ENCODE measurements at regions not wholly inside any gene's neighbourhood (a gene's known extent, or its start where the extent isn't known, plus 50 kb on each side); places are given as distances from the start of the nearest gene placed in this dataset.
A peak's percentile ranks its signal among the peaks of the same experiment; 100 is the strongest.
"Not testable (repeated sequence)": the region's sequence is repeated elsewhere in the genome, so short reads cannot be mapped to it uniquely, and the experiment has no call there.

DNA sequence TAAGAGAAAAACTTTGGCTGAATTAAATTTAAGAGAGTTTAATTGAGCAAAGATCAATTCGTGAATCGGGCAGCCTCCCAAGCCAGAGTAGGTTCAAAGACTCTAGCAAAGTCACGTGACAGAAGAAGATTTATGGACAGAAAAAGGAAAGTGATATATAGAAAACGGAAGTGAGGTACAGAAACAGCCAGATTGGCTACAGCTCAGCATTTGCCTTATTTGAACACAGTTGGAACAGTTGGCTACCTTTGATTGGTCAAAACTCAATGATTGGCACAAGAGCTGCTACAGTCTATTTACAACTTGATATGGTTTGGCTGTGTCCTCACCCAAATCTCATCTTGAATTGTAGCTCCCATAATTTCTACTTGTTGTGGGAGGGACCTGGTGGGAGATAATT is 102.6 kb downstream of the PLG start:
- no peak for DNase-seq

GRCh38 chr6:160808263-160808662 is 106.2 kb downstream of the PLG start:
- no peak for DNase-seq

DNA sequence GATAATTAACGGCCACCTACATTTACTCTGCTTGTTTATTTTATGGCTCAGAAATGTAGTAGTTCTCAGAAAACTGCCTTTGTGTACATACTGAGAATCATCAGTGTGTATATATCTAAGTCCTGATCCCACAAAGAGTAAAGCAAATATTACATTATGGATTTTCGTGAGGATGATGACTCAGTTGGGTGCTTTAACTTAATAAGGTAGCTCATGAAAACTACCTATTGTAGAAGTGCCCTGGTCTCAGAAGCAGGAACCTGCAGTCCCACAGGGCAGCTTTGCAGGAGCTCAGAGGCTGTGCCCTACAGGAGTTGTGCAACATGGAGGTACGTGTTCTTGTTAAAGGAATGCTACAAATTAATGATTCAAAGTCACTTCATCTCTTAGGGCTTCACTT is 108.2 kb downstream of the PLG start:
- DNase-seq, result no peak

DNA sequence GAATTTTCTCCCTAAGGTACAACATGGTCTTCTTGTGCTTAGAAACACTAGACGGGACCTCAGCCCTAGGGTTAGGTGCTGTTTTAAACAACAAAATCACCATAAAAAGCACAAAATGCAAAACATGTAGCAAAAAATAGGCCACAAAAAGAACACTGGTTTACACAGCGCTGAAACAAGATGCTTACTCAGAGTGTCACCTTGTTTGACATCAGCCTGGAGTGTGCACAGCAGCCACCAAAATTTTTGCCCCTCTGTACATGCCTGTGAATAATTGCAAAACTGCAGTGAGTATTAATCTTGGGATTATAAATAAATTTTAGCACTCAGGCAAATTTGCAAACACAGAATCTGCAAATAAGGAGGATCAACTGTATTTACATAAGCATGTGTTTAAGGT is 110.1 kb downstream of the PLG start:
- DNase-seq, result no peak

- no peak for DNase-seq
These were observed 116.9 kb downstream of the PLG start for GRCh38 chr6:160818934-160819333.

DNA sequence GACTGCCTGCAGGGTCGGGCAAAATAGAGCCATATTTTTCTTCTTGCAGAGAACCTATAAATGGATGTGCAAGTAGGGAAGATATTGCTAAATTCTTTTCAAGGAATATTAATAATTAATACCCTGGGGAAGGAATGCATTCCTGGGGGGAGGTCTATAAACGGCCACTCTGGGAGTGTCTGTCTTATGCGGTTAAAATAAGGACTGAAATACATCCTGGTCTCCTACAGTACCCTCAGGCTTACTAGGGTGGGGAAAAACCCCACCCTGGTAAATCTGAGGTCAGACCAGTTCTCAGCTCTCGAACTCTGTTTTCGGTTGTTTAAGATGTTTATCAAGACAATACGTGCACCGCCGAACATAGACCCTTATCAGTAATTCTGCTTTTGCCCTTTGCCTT is 118.6 kb downstream of the PLG start:
- not testable (repeated sequence) for DNase-seq

DNA sequence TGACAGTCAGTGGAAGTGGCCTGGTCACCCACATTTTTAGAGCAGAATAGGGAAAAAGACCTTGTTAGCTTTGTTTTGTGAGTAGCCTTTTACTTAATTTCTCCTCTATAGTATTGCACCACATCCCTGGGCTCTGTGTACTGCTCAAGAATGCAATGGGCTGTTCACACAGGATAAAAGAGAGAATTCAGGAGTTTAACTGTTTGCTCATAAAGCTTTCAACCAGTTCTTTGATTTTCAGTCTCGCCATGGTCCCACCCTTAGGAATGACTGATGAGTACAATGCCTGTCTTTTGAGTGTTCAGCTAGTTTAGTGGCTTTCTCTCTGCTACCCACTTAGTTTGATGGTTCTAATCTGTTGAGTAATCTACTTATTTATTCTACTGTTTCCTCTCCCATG is 129.7 kb downstream of the PLG start:
- DNase-seq, result no peak

DNA sequence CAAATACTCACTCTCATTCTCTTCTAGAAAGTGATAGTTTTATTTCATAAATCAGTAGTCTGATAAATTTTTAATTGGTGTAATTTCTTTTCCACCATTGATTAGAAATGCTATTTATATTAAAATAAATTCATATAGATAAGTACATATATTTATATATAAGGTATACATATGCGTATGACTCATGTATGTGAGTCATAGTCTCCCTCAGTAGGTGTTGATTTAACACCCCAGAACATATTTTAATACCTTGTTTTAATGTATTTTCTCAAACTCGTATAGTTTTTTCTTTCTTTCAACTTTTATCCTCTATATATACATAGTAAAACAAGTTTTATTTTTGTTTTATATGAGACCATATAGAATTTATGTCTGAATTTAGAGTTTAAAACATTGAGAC is 130.4 kb downstream of the PLG start:
- DNase-seq, result no peak

- peak in 1 of 14 donors; percentile 23 for DNase-seq
These were observed 135.1 kb downstream of the PLG start for GRCh38 chr6:160837146-160837545.

GRCh38 chr6:160851031-160851430 is 140.5 kb upstream of the MAP3K4 start:
- DNase-seq, result no peak

DNA sequence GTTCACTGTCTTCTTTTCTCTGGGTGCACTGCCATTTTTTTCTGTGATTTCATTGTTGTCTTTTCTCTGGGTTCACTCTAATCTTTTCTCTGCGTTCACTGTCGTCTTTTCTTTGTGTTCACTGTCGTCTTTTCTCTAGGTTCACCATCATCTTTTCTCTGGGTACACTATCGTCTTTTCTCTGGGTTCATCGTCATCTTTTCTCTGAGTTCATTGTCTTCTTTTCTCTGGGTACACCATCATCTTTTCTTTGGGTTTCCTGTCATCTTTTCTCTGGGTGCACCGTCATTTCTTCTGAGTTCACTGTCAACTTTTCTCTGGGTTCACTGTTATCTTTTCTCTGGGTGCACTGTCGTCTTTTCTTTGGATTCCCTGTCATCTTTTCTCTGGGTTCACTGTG is 137.6 kb upstream of the MAP3K4 start:
- DNase-seq, result no peak

DNA sequence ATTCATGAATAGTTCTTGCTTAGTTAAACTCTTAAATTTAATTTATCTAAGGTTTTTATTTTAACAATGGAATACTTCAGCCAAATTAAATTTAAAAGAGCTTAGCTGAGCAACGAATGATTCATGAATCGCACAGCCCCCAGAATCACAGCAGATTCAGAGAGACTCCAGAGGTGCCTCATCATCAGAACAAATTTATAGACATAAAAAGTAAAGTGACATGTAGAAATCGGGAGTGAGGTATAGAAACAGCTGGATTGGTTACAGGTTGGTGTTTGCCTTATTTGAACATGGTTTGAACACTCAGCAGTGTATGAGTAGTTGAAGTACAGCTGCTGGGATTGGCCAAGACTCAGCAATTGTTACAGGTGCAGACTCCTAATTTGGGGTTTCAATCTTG is 132.7 kb upstream of the MAP3K4 start:
- DNase-seq, result no peak

GRCh38 chr6:160859822-160860221 is 131.7 kb upstream of the MAP3K4 start:
- DNase-seq, result no peak

DNA sequence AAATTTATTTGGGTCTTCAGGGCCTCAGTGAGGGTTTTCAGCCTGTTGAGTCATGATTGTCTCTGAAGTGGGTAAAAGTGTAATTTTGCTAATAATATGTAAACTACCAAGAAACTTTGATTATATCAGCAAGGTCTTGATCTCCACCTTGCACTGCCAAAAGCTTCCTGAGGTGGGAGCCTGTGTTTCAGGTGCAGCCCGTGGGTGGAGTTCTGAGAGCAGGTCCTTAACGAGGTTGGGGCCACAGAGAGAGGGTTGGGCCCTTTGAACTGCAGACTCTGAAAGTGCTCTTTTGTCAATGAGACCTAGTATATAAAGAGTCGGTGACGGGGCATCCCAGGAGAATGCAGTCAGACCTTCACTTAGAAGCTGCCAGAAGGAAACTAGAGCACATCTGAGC is 129.7 kb upstream of the MAP3K4 start:
- no peak for DNase-seq

DNA sequence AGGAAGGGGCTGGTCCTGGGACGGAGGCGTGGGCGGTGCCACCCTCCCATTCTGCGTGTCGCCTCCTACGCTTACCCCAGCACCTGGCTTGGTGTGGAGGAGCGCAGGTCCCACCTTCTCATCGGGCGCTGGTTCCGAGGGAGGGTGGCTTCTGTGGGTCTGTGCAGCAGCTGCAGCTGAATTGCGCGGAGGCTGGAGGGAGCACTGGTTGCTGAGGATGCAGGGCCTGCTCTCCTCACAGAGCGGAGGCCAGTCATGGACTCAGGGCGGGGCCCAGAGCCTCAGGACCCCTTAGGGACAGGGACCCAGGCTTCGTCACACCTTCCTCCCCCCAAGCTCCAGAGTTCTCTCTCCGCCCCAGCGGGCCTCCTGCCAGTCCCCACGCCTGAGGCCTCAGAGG is 127.8 kb upstream of the MAP3K4 start:
- no peak for DNase-seq

DNA sequence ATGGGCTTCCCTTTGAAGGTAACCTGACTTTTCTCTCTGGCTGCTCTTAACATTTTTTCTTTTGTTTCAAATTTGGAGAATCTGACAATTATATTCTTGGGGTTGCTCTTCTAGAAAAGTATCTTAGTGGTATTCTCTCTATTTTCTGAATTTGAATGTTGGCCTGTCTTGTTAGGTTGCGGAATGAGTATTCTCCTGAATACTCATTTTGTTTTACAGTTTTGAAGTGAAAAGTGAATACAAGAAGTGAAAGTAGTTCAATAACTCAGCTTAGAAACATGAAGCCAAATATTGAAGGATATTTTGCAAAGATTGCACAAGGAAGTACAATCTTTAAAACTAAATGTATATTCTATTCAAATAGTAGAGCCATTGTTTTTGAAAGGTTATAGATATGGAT is 120.2 kb upstream of the MAP3K4 start:
- DNase-seq, result no peak

DNA sequence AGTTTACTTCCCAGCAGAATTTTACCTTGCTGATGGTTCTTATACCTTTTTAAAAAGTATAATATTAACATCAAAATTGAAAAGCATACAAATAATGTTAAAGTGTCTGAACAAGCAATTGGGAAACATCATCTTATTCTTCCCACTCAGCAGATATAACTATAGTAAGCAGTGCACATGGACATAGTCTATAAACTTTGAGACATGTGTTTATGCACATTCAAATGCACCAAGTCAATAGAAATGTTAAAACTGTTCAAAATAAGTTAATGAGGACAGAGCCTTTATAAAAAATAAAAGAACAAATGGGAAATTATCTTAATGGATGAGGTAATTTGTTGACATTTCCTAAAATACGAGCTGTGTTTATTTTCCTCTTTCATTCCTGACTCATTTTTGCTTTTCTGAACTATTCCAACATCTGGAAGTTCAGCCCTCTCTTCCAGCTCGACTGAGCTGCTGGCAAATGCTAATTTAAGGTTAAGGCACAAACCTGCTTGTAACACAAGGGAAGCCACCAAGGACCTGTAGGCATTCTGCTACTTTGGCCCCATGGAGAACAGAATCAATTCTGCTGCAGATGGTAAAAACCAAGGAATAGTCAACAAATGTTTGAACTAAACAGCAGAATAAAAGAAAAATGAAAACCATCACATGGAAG is 110.3 kb upstream of the MAP3K4 start:
- DNase-seq, result no peak

- DNase-seq, result no peak
These were observed 109.6 kb upstream of the MAP3K4 start for GRCh38 chr6:160882006-160882405.

- no peak for DNase-seq
These were observed 108.7 kb upstream of the MAP3K4 start for GRCh38 chr6:160882791-160883279.

- no peak for DNase-seq
These were observed 108.0 kb upstream of the MAP3K4 start for GRCh38 chr6:160883560-160883959.

- DNase-seq, result no peak
These were observed 107.6 kb upstream of the MAP3K4 start for GRCh38 chr6:160883999-160884398.

- not testable (repeated sequence) for DNase-seq
These were observed 102.4 kb upstream of the MAP3K4 start for GRCh38 chr6:160889148-160889547.

GRCh38 chr6:160891690-160892089 is 99.9 kb upstream of the MAP3K4 start:
- no peak for DNase-seq

GRCh38 chr6:160895562-160895961 is 96.0 kb upstream of the MAP3K4 start:
- DNase-seq, result no peak
